Glutamatergic neuron (in vitro differentiated cells): ENCODE measurements at regions not wholly inside any gene's neighbourhood (a gene's known extent, or its start where the extent isn't known, plus 50 kb on each side); places are given as distances from the start of the nearest gene placed in this dataset.
"Not testable (repeated sequence)": the region's sequence is repeated elsewhere in the genome, so short reads cannot be mapped to it uniquely, and the experiment has no call there.

Source experiments
- DNase-seq: peaks from one replicate; pipeline ENCODE4 v3.0.0; 2022
- H3K27ac Mint-ChIP-seq: one replicate; pipeline ENCODE4 v1.8.0; 2020; ENCODE audit warnings: mild to moderate bottlenecking, mixed read lengths, inconsistent platforms; ENCODE audit not compliant: unreplicated experiment
- H3K27me3 Mint-ChIP-seq: one replicate; pipeline ENCODE4 v1.8.0; 2020; ENCODE audit warnings: mild to moderate bottlenecking, moderate library complexity, mixed read lengths, inconsistent platforms; ENCODE audit not compliant: unreplicated experiment
- H3K36me3 Mint-ChIP-seq: one replicate; pipeline ENCODE4 v1.8.0; 2020; ENCODE audit warnings: mild to moderate bottlenecking, mixed read lengths, inconsistent platforms; ENCODE audit not compliant: unreplicated experiment
- H3K4me1 Mint-ChIP-seq: one replicate; pipeline ENCODE4 v1.8.0; 2020; ENCODE audit warnings: mild to moderate bottlenecking, low read depth, mixed read lengths, inconsistent platforms; ENCODE audit not compliant: unreplicated experiment
- H3K4me3 Mint-ChIP-seq: one replicate; pipeline ENCODE4 v1.8.0; 2020; ENCODE audit warnings: mild to moderate bottlenecking, mixed read lengths, inconsistent platforms; ENCODE audit not compliant: unreplicated experiment
- H3K9me3 Mint-ChIP-seq: one replicate; pipeline ENCODE4 v1.8.0; 2020; ENCODE audit warnings: mild to moderate bottlenecking, moderate library complexity, mixed read lengths, inconsistent platforms; ENCODE audit not compliant: unreplicated experiment
- TF ChIP-seq, protein P1 (sequence below): fragments of 200-600 bp; sonication (generic); IDR thresholded peaks from one replicate; pipeline ENCODE4 v1.5.0; 2021; ENCODE audit not compliant: partially characterized antibody, unreplicated experiment

DNA sequence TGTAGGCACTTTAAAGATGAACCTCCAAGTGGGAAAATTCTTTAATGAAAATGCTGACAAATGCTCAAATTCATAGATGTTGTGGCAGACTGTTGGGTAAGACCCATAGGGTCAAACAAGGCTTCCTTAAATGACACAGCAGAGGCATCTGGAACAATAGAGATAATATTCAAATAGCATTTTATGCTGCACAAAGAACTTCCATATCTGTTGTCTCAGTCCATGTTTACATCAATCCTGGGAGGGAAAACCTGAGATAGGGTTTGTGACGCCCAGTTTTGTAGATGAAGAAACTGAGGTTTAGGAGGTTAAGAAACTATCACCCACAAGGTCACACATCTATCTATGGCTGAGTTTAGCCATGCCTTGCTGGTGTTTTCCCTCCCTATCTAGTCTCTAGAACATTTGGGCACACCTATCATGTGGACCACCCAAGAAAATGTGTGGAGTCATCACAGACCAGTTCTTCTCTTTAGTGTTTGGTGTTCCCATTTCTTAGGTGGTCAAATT, 106.4 kb downstream of the EHF start:
- H3K36me3 Mint-ChIP-seq = peaks cover 19% of the 10 kb centered on the region
- TF ChIP-seq, protein P1, sequence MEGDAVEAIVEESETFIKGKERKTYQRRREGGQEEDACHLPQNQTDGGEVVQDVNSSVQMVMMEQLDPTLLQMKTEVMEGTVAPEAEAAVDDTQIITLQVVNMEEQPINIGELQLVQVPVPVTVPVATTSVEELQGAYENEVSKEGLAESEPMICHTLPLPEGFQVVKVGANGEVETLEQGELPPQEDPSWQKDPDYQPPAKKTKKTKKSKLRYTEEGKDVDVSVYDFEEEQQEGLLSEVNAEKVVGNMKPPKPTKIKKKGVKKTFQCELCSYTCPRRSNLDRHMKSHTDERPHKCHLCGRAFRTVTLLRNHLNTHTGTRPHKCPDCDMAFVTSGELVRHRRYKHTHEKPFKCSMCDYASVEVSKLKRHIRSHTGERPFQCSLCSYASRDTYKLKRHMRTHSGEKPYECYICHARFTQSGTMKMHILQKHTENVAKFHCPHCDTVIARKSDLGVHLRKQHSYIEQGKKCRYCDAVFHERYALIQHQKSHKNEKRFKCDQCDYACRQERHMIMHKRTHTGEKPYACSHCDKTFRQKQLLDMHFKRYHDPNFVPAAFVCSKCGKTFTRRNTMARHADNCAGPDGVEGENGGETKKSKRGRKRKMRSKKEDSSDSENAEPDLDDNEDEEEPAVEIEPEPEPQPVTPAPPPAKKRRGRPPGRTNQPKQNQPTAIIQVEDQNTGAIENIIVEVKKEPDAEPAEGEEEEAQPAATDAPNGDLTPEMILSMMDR = no peak
- no peaks in the 10 kb centered on the region for H3K27me3 Mint-ChIP-seq
- H3K4me1 Mint-ChIP-seq = no peaks in the 10 kb centered on the region
- no peak for DNase-seq
- no peak overlapping the region for H3K27ac Mint-ChIP-seq
- no peaks in the 10 kb centered on the region for H3K9me3 Mint-ChIP-seq
- H3K4me3 Mint-ChIP-seq = no peak overlapping the region

DNA sequence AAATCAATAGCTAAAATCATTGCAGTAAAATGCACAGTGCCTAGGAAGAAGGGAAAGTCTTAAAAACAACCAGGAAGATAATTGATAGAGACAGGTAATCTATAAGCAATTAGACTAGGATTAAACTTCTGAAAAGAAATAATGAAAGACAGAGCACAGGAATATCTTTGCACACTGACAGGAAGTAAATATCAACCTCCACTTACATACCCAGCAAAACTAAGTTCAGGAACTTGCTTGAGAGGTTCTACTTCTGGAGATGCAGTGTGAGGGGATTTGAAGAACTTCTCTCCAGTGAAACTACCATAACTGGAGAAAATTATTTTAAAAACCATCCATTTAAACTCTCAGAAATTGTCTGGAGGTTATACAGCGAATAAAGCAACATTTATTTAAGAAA, 104.1 kb downstream of the EHF start:
- H3K4me1 Mint-ChIP-seq = no peaks in the 10 kb centered on the region
- H3K4me3 Mint-ChIP-seq = no peak overlapping the region
- H3K9me3 Mint-ChIP-seq = no peaks in the 10 kb centered on the region
- DNase-seq = no peak
- H3K27me3 Mint-ChIP-seq = no peaks in the 10 kb centered on the region
- peaks cover 19% of the 10 kb centered on the region for H3K36me3 Mint-ChIP-seq
- H3K27ac Mint-ChIP-seq = no peak overlapping the region
- TF ChIP-seq, protein P1 = no peak

DNA sequence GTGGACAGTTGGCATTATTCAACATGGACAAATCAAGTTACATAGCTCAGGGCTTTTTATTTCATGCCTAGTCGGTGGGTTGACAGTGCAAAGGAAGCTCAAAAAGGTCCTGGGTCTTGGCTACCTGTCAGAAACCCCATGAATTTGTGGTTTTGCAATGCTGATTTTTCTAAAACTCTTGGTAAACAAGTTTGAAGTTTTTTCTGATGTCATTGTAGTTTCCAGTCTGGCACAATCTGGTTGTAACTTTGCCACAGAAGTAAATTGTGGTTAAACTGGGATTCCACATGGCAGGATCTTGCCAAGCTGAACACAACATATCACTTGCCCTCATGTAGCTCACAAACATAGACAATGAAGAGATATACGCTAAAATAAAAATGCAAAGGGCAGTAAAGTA, 100.8 kb downstream of the EHF start:
- no peak overlapping the region for H3K4me3 Mint-ChIP-seq
- no peaks in the 10 kb centered on the region for H3K27me3 Mint-ChIP-seq
- no peak overlapping the region for H3K27ac Mint-ChIP-seq
- TF ChIP-seq, protein P1 = no peak
- H3K4me1 Mint-ChIP-seq = no peaks in the 10 kb centered on the region
- H3K9me3 Mint-ChIP-seq = no peaks in the 10 kb centered on the region
- no peak for DNase-seq
- peaks cover 15% of the 10 kb centered on the region for H3K36me3 Mint-ChIP-seq

DNA sequence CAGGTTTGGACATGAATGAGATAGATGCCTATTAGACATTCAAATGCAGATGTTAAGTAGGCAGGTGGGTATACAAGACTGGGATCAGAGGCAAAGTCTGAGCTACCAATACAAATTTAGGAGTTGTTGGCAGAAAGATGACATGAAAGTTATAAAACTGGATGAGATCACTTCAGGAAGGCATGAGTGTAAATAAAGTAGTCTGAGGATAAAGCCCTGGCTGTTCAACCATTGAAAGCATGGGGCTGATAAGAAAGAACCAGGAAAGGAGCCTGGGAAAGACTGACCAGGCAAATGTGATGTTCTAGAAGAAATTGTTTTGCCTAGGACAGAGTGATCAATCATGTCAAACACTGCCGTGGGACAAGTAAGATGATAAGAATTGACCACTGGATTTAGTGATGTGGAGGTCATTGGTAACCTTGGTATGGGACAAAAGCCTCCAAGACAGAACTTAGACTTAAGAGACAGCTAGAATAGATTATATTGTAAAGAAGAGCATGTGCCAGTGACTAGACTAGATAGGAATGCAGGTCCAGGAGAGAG, 98.5 kb downstream of the EHF start:
- H3K27ac Mint-ChIP-seq = no peak overlapping the region
- TF ChIP-seq, protein P1 = no peak
- no peak overlapping the region for H3K4me3 Mint-ChIP-seq
- DNase-seq = no peak
- H3K27me3 Mint-ChIP-seq = no peaks in the 10 kb centered on the region
- H3K36me3 Mint-ChIP-seq = peaks cover 19% of the 10 kb centered on the region
- H3K4me1 Mint-ChIP-seq = no peaks in the 10 kb centered on the region
- H3K9me3 Mint-ChIP-seq = no peaks in the 10 kb centered on the region

DNA sequence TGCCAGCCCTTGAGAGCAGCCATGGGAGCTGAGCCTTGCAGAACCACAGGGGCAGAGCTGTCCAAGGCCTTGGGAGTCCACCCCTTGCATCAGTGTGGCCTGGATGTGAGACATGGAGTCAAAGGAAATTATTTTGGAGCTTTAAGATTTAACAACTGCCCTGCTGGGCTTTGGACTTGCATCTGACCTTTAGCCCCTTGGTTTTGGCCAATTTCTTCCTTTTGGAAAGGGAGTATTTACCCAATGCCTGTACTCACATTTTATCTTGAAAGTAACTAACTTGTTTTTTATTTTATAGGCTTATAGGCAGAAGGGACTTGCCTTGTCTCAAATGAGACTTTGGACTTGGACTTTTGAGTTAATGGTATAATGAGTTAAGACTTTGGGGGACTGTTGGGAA, 92.7 kb downstream of the EHF start:
- H3K27ac Mint-ChIP-seq, H3K9me3 Mint-ChIP-seq, H3K4me3 Mint-ChIP-seq, H3K27me3 Mint-ChIP-seq, H3K4me1 Mint-ChIP-seq, DNase-seq: not testable (repeated sequence)
- H3K36me3 Mint-ChIP-seq = peaks cover 32% of the 10 kb centered on the region
